IMR-90 (cell line): ENCODE measurements at regions not wholly inside any gene's neighbourhood (a gene's known extent, or its start where the extent isn't known, plus 50 kb on each side); places are given as distances from the start of the nearest gene placed in this dataset.

Experiments used
- ATAC-seq: fragments of 200-7000 bp; cut with Tn5 transposase; 2 replicates; pipeline ENCODE4 v1.9.1; 2020; ENCODE audit warnings: low read depth, mild to moderate bottlenecking, moderate library complexity
- BruUV-seq: library from RNA; stranded (reverse); fragments of 400-500 nt; replicated peaks from 2 replicates; lab custom pipeline; 2021; lab: Mats Ljungman, UMichigan
- CTCF ChIA-PET: fragments of 300-600 bp; formaldehyde crosslinking; extraction: SDS; loops from one replicate; lab custom pipeline; 2021; ENCODE audit warnings: antibody characterized with exemption; lab: Yijun Ruan, JAX
- POLR2A ChIA-PET: fragments of 300-600 bp; sonication (Branson Sonifier 250); formaldehyde crosslinking; loops from one replicate; lab custom pipeline; 2022; ENCODE audit warnings: antibody characterized with exemption; ENCODE audit not compliant: unreplicated experiment; lab: Charles Lee
- DNase-seq: peaks from one replicate; pipeline ENCODE4 v3.0.0; 2013
- H2AFZ ChIP-seq: replicated peaks from 2 replicates; pipeline ENCODE3; 2013; ENCODE audit warnings: low read length, mild to moderate bottlenecking; ENCODE audit not compliant: poor library complexity
- H2AK5ac ChIP-seq: 2 replicates; pipeline ENCODE4 v1.6.1; 2013; ENCODE audit warnings: low read depth, low read length, inconsistent platforms
- H2AK9ac ChIP-seq: replicated peaks from 2 replicates; pipeline ENCODE3; 2013; ENCODE audit warnings: mild to moderate bottlenecking, low read depth, low read length, moderate library complexity; ENCODE audit not compliant: poor library complexity
- H2BK120ac ChIP-seq: 2 replicates; pipeline ENCODE4 v1.6.1; 2013; ENCODE audit warnings: low read depth, low read length, inconsistent platforms
- H2BK15ac ChIP-seq: 3 replicates; pipeline ENCODE4 v1.6.1; 2013; ENCODE audit warnings: low read depth, low read length, inconsistent platforms
- H2BK20ac ChIP-seq: 2 replicates; pipeline ENCODE4 v1.6.1; 2013; ENCODE audit warnings: low read depth, mild to moderate bottlenecking, inconsistent platforms, low read length, moderate library complexity
- H2BK5ac ChIP-seq: 2 replicates; pipeline ENCODE4 v1.6.1; 2013; ENCODE audit warnings: mild to moderate bottlenecking, low read depth, low read length, inconsistent platforms; ENCODE audit not compliant: poor library complexity, severe bottlenecking
- H3K14ac ChIP-seq: replicated peaks from 2 replicates; pipeline ENCODE4 v1.6.1; 2013; ENCODE audit warnings: low read depth, low read length, inconsistent platforms
- H3K18ac ChIP-seq: 2 replicates; pipeline ENCODE4 v1.6.1; 2013; ENCODE audit warnings: low read depth, low read length, control low read depth
- H3K23ac ChIP-seq: 2 replicates; pipeline ENCODE4 v1.6.1; 2013; ENCODE audit warnings: low read depth, low read length, inconsistent platforms
- H3K27ac ChIP-seq: 2 replicates; pipeline ENCODE4 v1.5.1; 2013; ENCODE audit warnings: mild to moderate bottlenecking, control low read depth, low read length; ENCODE audit not compliant: insufficient read depth
- H3K27me3 ChIP-seq: 2 replicates; pipeline ENCODE4 v1.6.1; 2013; ENCODE audit warnings: low read length; ENCODE audit not compliant: control insufficient read depth, insufficient read depth
- H3K36me3 ChIP-seq: 2 replicates; pipeline ENCODE4 v1.6.1; 2013; ENCODE audit warnings: low read length, mixed read lengths; ENCODE audit not compliant: control insufficient read depth, insufficient read depth
- H3K4ac ChIP-seq: 2 replicates; pipeline ENCODE4 v1.6.1; 2013; ENCODE audit warnings: low read depth, low read length, inconsistent platforms
- H3K4me1 ChIP-seq: 2 replicates; pipeline ENCODE4 v1.6.1; 2013; ENCODE audit warnings: low read length, mixed read lengths; ENCODE audit not compliant: control insufficient read depth, insufficient read depth
- H3K4me2 ChIP-seq: 2 replicates; pipeline ENCODE4 v1.6.1; 2013; ENCODE audit warnings: low read depth, mild to moderate bottlenecking, control low read depth, low read length, moderate library complexity
- H3K4me3 ChIP-seq: 2 replicates; pipeline ENCODE4 v1.5.1; 2013; ENCODE audit warnings: low read depth, mild to moderate bottlenecking, control low read depth, low read length, moderate library complexity; ENCODE audit not compliant: insufficient read depth
- H3K56ac ChIP-seq: 2 replicates; pipeline ENCODE4 v1.6.1; 2013; ENCODE audit warnings: low read length, inconsistent platforms; ENCODE audit not compliant: insufficient read depth; ENCODE audit errors: extremely low read depth
- H3K79me1 ChIP-seq, 2 experiments: 2 replicates each; pipeline ENCODE4 v1.6.1; 2013; ENCODE audit warnings: low read length in 2 of 2, inconsistent platforms in 1 of 2, low read depth in 1 of 2
- H3K9ac ChIP-seq: 2 replicates; pipeline ENCODE4 v1.6.1; 2013; ENCODE audit warnings: low read depth, low read length, control low read depth
- H3K9me1 ChIP-seq: 2 replicates; pipeline ENCODE4 v1.6.1; 2013; ENCODE audit warnings: low read length, inconsistent platforms; ENCODE audit not compliant: insufficient read depth
- H3K9me3 ChIP-seq: 2 replicates; pipeline ENCODE4 v1.6.1; 2013; ENCODE audit warnings: low read length; ENCODE audit not compliant: control insufficient read depth, insufficient read depth
- H4K20me1 ChIP-seq: 2 replicates; pipeline ENCODE4 v1.6.1; 2013; ENCODE audit warnings: low read length, inconsistent platforms; ENCODE audit not compliant: insufficient read depth
- H4K5ac ChIP-seq: 2 replicates; pipeline ENCODE4 v1.6.1; 2013; ENCODE audit warnings: mild to moderate bottlenecking, low read depth, low read length, control low read depth
- H4K8ac ChIP-seq, 2 experiments: 2 replicates each; pipeline ENCODE4 v1.6.1; 2013; ENCODE audit warnings: low read depth in 2 of 2, low read length in 2 of 2, control low read depth in 1 of 2, inconsistent platforms in 1 of 2
- H4K91ac ChIP-seq: 2 replicates; pipeline ENCODE4 v1.6.1; 2013; ENCODE audit warnings: low read depth, low read length, inconsistent platforms; ENCODE audit not compliant: insufficient read depth
- BHLHE40 ChIP-seq: fragments of 150-350 bp; IDR thresholded peaks from 2 replicates; pipeline ENCODE4 v1.6.1; 2016; ENCODE audit warnings: mild to moderate bottlenecking, low read depth, low read length
- CEBPB ChIP-seq: IDR thresholded peaks from 2 replicates; pipeline ENCODE4 v1.6.1; 2012; ENCODE audit warnings: low read depth, low read length, improper control_type of control experiment
- CHD1 ChIP-seq: IDR thresholded peaks from 2 replicates; pipeline ENCODE4 v1.6.1; 2012; ENCODE audit warnings: low read depth, low read length, improper control_type of control experiment
- FOS ChIP-seq: fragments of 150-350 bp; IDR thresholded peaks from 2 replicates; pipeline ENCODE4 v1.6.1; 2016; ENCODE audit warnings: low read depth, low read length
- MAFK ChIP-seq: IDR thresholded peaks from 2 replicates; pipeline ENCODE4 v1.6.1; 2012; ENCODE audit warnings: low read depth, low read length, improper control_type of control experiment
- MAZ ChIP-seq: IDR thresholded peaks from 2 replicates; pipeline ENCODE4 v1.6.1; 2012; ENCODE audit warnings: low read depth, mild to moderate bottlenecking, low read length, improper control_type of control experiment, moderate library complexity, borderline replicate concordance
- MXI1 ChIP-seq: IDR thresholded peaks from 2 replicates; pipeline ENCODE4 v1.6.1; 2012; ENCODE audit warnings: low read depth, mild to moderate bottlenecking, low read length, moderate library complexity, borderline replicate concordance
- NFE2L2 ChIP-seq: fragments of 150-350 bp; IDR thresholded peaks from 2 replicates; pipeline ENCODE4 v1.6.1; 2016; ENCODE audit warnings: low read depth, mild to moderate bottlenecking, low read length
- POLR2A ChIP-seq: IDR thresholded peaks from 2 replicates; pipeline ENCODE4 v1.6.1; 2012; ENCODE audit warnings: mild to moderate bottlenecking, low read depth, low read length
- RAD21 ChIP-seq: IDR thresholded peaks from 2 replicates; pipeline ENCODE4 v1.6.1; 2012; ENCODE audit warnings: low read length, improper control_type of control experiment
- RCOR1 ChIP-seq: IDR thresholded peaks from 2 replicates; pipeline ENCODE4 v1.6.1; 2012; ENCODE audit warnings: mild to moderate bottlenecking, low read length, improper control_type of control experiment; ENCODE audit not compliant: insufficient replicate concordance
- RFX5 ChIP-seq: IDR thresholded peaks from 2 replicates; pipeline ENCODE4 v1.8.0; 2012; ENCODE audit warnings: low read depth, mild to moderate bottlenecking, low read length, moderate library complexity
- SMC3 ChIP-seq: fragments of 150-350 bp; IDR thresholded peaks from 2 replicates; pipeline ENCODE4 v1.6.1; 2016; ENCODE audit warnings: low read depth, mild to moderate bottlenecking, antibody characterized with exemption, low read length, moderate library complexity
- WGBS, 2 experiments: methylation state at CpG; one replicate each; pipeline versions ENCODE4 v1.1.5 to v1.1.7; 2013; ENCODE audit warnings: missing lambda C conversion rate in 2 of 2; ENCODE audit not compliant: insufficient read length in 1 of 2; ENCODE audit errors: extremely low coverage in 2 of 2; 5-methylcytosine and 5-hydroxymethylcytosine counted together
- dilution Hi-C: fragments of 300-500 bp; cut with HindIII; formaldehyde crosslinking; loops from one replicate; pipeline ENCODE4 v1.14.3; 2018; ENCODE audit warnings: low sequenced_read_pairs; ENCODE audit not compliant: unreplicated experiment
- in situ Hi-C: fragments of 300-500 bp; cut with MboI; formaldehyde crosslinking; loops from 3 replicates; pipeline ENCODE4 v1.14.3; 2019; ENCODE audit warnings: low sequenced_read_pairs, inconsistent platforms, mixed read lengths
- intact Hi-C: fragments of 100-400 bp; cut with micrococcal nuclease; formaldehyde crosslinking; loops from 2 replicates; pipeline ENCODE4 v1.10.0; 2022
- TF ChIP-seq, protein P1 (sequence below): fragments of 150-350 bp; IDR thresholded peaks from 2 replicates; pipeline ENCODE4 v1.6.1; 2016; ENCODE audit warnings: low read depth, mild to moderate bottlenecking, low read length, moderate library complexity, borderline replicate concordance
- TF ChIP-seq, protein P2 (sequence below): conservative IDR thresholded peaks from 2 replicates; pipeline ENCODE4 v1.5.1; 2012; ENCODE audit warnings: mild to moderate bottlenecking, low read depth, low read length, improper control_type of control experiment
- TF ChIP-seq, protein P3 (sequence below): fragments of 150-350 bp; IDR thresholded peaks from 2 replicates; pipeline ENCODE4 v1.6.1; 2017; ENCODE audit warnings: mild to moderate bottlenecking, antibody characterized with exemption, low read length, low read depth

DNA sequence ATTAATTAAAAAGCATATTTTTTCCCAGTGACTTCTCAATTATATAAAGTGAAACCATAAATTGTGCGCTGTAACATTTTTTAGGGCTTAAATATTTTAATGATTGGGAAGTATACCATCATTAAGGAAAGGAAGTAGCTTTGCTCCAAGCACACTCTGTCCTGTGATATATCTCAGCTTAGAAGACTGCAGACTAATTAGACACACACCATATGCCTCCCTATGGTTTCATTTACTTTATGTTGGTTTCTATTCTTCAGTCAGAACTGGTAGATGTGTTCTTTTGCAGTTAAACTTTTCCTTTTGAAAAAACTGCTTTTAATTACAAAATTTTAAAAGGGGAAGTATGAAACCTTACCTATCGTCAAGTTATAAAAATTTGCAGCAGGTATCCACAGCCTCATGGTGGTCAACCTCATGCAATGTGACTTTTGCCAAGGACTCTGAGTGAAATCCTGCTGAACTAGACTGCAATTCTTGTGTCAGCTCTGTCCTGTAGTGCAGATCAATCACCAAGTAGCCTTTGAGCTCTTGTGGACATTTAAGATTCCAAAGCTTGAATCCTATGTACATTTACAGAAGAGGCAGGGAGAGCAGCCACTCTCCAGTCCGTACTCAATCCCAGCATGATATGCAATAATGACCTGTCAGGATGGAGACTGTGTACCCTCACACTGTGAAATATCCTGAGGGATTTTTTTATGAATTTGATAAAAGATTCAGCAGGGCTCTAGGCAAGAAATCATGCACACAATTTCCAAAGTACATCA, 149.1 kb downstream of the AMY1C start:
- Histone ChIP-seq H3K18ac (no peak overlapping the region), H2BK5ac (no peak overlapping the region), H2BK15ac (no peak overlapping the region), H3K23ac (no peak overlapping the region), H2AK5ac (no peak overlapping the region), H3K36me3 (no peaks in the 10 kb centered on the region), H2AK9ac (no peak overlapping the region), H3K56ac (no peak overlapping the region), H3K9me1 (no peaks in the 10 kb centered on the region), H3K9ac (no peak overlapping the region), H4K91ac (no peak overlapping the region), H3K4ac (no peak overlapping the region), H3K9me3 (peaks cover 6% of the 10 kb centered on the region), H3K4me2 (no peak overlapping the region), H2BK120ac (no peak overlapping the region), H3K79me1 (no peaks in the 10 kb centered on the region), H3K27ac (no peak overlapping the region), H4K20me1 (no peaks in the 10 kb centered on the region), H3K14ac (no peak overlapping the region), H2AFZ (no peak overlapping the region), H3K27me3 (no peaks in the 10 kb centered on the region), H4K8ac (no peak overlapping the region), H3K4me3 (no peak overlapping the region), H2BK20ac (no peak overlapping the region), H3K4me1 (no peaks in the 10 kb centered on the region), H4K5ac (no peak overlapping the region)
- intact Hi-C loops (no loop called here), in situ Hi-C loops (no loop called here), dilution Hi-C loops (no loop called here)
- TF ChIP-seq SMC3 (no peak), FOS (no peak), MAZ (no peak), CEBPB (no peak), RFX5 (no peak), MXI1 (no peak), NFE2L2 (no peak), RCOR1 (no peak), MAFK (no peak), RAD21 (no peak), POLR2A (no peak), BHLHE40 (no peak), CHD1 (no peak)
- TF ChIP-seq, protein P1, sequence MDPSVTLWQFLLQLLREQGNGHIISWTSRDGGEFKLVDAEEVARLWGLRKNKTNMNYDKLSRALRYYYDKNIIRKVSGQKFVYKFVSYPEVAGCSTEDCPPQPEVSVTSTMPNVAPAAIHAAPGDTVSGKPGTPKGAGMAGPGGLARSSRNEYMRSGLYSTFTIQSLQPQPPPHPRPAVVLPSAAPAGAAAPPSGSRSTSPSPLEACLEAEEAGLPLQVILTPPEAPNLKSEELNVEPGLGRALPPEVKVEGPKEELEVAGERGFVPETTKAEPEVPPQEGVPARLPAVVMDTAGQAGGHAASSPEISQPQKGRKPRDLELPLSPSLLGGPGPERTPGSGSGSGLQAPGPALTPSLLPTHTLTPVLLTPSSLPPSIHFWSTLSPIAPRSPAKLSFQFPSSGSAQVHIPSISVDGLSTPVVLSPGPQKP = no peak
- TF ChIP-seq, protein P2, sequence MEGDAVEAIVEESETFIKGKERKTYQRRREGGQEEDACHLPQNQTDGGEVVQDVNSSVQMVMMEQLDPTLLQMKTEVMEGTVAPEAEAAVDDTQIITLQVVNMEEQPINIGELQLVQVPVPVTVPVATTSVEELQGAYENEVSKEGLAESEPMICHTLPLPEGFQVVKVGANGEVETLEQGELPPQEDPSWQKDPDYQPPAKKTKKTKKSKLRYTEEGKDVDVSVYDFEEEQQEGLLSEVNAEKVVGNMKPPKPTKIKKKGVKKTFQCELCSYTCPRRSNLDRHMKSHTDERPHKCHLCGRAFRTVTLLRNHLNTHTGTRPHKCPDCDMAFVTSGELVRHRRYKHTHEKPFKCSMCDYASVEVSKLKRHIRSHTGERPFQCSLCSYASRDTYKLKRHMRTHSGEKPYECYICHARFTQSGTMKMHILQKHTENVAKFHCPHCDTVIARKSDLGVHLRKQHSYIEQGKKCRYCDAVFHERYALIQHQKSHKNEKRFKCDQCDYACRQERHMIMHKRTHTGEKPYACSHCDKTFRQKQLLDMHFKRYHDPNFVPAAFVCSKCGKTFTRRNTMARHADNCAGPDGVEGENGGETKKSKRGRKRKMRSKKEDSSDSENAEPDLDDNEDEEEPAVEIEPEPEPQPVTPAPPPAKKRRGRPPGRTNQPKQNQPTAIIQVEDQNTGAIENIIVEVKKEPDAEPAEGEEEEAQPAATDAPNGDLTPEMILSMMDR = no peak
- TF ChIP-seq, protein P3, sequence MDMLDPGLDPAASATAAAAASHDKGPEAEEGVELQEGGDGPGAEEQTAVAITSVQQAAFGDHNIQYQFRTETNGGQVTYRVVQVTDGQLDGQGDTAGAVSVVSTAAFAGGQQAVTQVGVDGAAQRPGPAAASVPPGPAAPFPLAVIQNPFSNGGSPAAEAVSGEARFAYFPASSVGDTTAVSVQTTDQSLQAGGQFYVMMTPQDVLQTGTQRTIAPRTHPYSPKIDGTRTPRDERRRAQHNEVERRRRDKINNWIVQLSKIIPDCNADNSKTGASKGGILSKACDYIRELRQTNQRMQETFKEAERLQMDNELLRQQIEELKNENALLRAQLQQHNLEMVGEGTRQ = no peak
- no TSS peak for BruUV-seq
- WGBS, 2 experiments = no CpG with 5 or more reads among the region's 3 CpGs
- ChIA-PET POLR2A (no interaction called here), CTCF (no interaction called here)
- no peak for DNase-seq
- no peak for ATAC-seq
